HG02798 (cell line): ENCODE measurements at regions not wholly inside any gene's neighbourhood (a gene's known extent, or its start where the extent isn't known, plus 50 kb on each side); places are given as distances from the start of the nearest gene placed in this dataset.

Experiments
- ATAC-seq: cut with Tn5 transposase; IDR thresholded peaks from one replicate; pipeline ENCODE4 v1.9.1; 2021; ENCODE audit warnings: mild to moderate bottlenecking; ENCODE audit not compliant: unreplicated experiment, poor library complexity

DNA sequence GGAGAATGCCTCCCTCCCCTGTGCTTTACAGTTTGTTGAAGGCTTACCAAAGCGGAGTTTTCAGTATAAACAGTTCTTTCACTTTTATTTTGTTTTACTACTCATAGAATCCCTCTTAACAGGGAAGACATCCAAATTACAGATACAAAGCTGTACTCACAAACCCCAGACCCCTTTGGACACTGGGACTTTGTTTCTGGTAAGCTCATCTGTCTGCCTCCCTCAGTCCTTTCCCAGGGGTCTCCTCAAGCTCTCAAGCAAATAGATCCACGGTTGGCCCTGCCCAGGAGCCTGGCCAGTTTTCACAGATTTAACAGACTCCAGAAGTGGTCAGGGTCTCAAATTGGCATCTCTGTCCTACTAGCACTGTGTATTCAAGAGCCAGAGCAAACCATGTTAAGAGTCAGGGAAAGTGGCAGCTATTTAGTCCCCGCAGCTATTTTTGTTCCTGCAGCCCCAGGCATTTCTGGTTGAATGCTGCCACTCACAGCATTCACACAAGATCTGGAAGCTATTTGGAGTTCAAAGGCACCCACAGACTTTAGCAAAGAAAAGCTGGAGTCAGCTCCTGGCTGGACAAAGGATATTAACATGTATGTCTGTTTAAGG lies 54.2 kb downstream of the TMEM100 start:
- ATAC-seq = no peak

DNA sequence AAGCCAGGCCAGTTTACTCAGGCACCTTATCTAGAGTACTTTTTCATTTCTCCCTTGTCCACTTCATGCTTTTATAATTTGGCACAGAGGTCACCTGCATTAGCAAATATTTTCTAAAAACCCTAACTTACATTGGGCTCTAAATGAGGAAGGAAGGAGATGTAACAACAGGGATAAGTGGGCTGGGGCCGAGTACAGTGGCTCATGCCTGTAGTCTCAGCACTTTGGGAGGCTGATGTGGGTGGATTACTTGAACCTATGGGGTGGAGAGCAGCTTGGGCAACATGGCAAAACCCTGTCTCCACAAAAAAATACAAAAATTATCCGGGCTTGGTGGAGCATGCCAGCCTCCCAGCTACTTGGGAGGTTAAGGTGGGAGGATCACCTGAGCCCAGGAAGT lies 55.9 kb downstream of the TMEM100 start:
- ATAC-seq = no peak

DNA sequence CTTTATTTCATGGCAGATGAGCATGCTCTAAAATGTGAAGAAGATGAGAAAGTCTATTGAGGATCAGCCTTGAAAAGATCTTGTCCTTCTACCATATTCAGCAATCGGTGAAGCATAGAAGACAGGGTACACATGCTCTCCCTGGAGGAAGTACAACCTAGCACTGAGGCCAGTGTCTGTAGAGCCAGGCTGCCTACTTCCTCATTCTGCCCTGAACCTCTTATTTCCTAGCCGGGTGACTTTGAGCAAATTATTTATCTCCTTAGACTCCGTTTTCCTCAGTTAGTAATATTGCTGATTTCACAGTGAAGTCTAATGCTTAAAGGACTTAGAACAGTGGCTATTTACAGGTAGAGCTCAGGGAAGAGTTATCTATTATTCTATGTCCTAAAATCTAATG lies 58.4 kb downstream of the TMEM100 start:
- peak; percentile 79 for ATAC-seq

DNA sequence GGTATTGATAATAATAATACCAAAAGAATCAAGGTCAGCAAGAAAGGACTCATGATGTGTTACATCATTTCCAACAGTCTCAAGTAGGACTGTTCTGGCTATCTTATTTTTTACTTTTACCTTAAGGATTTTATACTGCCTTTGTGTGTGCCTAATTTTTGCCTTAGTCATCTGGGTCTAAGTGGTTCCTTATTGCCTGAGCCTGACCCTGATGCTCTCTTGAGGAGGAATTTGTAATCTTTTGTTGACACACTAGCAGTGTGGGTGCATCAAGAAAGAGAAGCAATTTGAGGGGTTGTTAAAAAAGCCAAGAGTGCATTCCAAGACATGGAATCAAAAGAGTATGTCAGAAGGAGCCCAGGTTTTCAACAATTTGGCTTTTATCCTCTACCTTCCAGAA lies 59.3 kb downstream of the TMEM100 start:
- no peak for ATAC-seq

DNA sequence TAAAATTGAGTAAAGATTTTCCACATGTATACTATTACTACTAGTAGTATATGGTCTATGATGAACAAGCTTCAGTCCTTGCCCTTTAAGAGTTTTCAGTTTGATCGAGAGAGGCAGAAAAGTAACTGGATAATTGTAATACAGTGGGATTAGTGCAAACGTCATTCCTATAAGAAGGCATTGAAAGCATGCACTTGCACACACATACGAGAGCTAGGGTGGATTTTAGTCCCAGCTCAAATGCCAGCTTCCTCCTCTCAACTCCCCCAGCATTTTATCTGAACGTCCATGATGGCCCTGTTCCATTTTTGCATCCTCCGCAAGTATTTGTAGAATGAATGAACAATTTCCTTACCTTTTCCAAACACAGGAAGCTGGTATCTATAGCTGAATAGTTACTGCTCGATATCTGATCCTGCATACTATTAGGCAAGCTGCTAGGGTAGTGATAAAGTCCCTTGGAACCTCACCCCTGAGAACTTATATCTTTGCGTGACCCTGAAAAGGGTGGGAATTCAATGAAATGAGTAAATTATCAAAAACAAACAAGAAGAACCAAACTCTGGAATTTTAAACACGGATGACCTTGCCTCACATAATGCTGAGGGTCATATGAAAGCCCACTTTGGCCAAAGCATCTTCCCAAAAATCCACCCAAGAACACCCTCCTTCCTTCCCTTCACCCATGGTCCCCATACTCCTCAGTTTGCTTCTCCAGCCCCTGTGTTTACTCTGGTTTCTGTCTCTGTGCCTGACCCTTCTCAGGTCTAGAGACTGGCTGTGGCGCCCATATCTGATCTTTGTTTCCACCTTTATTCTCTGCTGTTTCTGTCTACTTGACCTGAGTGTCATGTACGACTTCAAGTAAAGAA lies 60.5 kb downstream of the TMEM100 start:
- no peak for ATAC-seq

DNA sequence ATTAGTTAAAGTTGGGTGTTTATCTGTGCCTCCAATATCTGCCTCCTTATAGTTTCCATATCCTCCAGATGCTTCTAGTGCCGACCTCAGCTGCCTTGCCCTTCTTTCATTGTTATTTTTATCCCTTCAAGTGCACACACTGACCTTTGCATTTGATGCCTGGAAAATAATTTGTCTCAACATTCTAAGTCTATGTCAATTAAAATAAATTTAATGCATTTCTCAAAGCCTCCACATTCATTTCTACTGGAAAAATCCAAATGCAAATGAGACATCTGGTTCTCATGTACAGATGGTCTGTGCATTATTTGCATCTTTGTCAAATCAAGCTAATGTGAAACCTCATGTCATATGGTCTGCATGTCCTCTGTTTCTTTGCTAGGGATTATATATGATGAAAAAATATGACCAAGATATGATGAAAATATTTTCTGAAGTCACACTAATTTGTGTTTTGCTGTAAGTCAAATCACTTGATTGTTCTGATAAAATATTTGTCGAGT lies 61.4 kb downstream of the TMEM100 start:
- no peak for ATAC-seq

DNA sequence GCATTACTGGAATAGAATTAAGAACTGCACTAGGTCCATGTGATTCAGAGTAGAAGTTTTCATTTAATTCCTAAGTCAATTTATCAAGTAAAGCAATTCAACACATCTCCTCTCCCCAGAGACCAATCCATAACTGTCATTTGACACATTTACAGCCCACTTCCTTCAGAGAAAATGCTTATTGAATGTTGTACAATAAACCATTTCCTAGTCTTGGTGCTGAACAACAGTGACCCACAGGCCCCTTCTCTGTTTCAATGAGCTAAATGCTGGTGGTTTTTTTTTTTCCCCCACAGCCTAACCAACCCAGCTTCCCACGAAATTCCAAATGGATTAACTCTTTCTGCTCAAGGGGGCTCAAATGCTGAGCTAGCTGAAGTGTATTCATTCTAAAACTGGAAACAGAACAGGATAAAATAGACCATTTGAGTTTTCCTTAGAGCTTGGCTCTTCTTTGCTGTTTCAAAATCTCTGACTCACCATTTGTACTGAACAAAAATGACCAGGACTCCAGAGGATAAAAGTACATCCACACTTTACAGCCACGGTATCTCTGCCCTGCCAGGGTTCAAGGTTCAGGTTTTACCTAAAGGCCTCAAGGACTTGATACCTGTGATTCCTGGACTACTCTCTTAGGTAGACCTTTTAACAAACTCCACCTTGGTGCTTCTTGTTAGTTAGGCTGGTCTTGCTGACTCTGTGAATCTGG lies 62.3 kb downstream of the TMEM100 start:
- no peak for ATAC-seq

DNA sequence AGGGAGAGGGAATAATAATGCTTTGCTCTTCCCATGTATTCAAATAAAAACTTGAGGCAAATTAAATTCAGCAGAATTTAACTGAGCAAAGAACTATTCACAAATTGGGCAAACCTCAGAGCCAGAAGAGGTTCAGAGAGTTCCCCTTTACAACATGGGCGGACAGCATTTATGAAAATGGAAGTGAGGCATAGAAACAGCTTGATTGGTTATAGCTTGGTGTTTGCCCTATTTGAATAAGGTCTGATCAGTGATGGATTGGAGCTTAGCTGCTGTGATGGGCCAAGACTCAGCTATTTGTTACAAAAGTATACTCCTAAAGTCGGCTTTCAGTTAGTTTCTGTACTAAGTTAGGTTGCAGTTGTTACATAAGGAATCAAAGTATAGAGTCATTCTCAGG lies 63.0 kb downstream of the TMEM100 start:
- ATAC-seq = no peak

DNA sequence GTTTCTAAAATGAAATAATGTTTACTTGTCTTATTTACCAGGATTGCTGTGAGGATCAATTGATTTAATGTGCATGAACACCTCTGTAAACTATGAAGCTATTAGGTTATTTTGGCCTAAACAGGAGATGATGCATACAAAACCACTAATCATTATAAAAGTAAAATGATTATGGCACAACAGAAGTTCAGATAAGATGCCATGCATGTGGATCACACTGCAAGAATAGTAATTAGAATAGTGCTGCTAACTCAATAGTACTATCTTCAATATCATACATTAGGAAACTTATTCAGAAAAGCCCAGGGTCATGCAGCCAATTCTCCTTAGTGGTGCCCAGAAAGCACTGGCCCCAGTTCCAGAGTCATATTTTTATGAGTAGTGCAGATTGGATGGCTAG lies 66.9 kb downstream of the TMEM100 start:
- no peak for ATAC-seq

DNA sequence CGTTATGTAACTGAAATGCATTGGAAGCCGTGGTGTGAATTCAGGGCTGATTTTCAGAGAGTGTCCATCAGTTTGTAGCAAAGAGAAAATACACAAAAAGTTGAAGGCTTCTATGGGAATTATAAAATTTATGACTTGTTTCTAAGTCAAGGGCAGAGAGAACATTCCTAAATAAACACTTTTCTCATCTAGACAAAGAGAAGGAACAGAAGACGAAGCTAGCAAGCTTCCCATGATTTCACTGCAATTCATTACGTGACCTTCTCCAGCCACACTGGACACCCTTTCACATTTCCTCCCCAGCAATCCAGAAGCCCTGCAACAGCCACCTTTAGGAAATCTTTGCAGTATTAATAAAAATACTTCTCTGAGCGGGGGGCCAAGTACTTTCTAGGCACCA lies 67.8 kb downstream of the TMEM100 start:
- no peak for ATAC-seq

DNA sequence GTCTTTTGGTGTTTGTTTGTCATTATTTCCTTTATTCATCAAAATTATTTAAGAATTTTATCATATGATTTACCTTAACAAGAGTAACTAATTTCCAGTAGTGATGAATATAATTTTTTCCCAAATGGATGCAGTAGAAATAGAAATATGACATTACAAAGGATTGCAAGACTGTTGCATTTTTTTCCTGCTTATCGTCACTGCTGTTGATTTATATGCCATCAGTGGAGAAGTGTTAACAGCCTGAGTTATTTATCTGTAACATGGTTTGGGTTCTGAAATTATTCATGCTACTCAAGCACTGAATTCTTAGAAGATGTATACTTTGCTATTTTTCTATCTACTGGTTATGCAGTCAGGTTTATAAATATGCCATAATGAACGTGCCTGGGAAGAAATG lies 68.6 kb downstream of the TMEM100 start:
- ATAC-seq = no peak

DNA sequence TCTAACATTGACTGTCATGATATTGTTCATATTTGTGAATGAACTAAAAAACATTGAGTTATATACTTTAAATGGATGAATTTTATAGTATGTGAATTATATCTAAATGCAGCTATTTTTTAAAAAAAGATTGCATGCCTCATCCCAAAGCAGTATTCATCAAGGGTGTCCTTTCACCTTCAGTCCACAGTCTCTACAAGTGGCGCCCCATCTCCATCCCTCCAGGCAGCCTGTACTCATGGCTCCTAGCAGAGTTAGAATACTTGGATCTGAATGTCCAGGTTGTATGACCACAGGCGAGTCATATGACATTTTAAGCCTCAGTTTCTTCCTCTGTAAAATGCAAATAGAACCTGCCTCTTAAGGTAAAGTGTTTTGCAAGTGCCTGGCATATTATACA lies 69.8 kb downstream of the TMEM100 start:
- no peak for ATAC-seq

DNA sequence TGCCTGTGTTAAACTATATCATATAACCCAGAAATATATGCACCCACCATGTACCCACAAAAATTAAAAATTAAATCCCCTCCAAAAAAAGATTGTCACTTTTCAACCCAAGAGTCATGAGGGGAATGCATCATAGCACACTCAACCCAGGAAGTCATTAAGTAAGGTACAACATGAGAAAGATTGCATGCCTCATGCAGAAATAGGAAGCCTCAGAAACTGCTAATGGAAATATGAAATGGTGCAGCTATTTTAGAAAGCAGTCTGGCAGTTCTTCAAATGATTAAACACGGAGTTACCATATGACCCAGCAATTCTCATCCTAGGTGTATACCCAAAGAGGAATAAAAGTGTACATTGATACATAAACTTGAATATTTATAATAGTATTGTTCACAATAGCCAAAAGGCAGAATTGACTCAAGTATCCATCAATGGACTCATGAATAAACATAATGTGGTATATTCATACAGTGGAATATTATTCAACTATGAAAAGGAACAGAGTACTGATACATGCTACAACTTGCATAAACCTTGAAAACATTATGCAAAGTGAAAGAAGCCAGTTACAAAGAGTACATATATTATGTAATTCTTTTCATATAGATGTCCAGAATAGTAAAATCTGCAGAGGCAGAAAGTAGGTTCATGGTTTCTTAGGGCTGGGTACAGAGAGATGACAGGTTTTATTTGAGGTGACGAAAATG lies 70.4 kb downstream of the TMEM100 start:
- no peak for ATAC-seq

DNA sequence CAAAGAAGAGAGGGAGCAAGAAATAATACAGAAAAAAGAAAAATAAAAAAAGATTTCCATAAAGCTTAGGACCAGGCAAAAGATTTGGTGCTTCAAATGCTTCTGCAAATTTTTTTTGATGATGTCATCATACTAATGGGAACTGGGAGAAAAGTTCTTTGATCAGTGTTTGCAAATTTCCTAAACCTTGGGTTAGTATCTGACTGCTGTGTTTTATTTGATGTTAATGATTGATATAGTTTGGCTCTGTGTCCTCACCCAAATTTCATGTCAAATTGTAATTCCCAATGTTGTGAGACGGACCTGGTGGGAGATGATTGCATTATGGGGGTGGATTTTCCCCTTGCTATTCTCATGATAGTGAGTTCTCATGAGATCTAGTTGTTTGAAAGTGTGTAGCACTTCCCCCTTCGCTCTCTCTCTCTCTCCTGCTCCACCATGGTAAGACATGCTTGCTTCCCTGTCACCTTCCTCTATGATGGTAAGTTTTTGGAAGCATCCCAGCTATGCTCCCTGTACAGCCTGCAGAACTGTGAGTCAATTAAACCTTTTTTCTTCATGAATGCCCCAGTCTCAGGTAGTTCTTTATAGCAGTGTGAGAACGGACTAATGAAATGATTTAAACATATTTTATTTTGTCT lies 72.6 kb downstream of the TMEM100 start:
- ATAC-seq = no peak

DNA sequence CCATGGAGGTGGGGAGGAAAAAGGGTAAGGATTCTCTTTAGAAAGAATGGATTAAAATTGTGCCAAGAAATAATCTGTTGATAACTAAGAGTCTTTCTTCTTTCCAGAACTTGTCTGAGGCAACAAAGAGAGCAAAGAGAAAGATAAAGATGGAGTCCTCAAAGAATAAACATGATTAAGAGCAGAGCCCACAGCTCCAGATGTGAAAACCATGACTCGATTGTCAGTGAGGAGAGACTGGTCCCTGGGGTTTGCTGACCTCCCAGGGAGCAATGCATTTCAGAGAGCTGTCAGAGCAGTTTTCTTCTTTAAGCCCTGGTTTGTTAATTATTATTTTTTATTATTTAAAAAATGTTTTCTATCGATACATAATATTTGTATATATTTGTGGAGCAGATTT lies 74.6 kb downstream of the TMEM100 start:
- no peak for ATAC-seq

DNA sequence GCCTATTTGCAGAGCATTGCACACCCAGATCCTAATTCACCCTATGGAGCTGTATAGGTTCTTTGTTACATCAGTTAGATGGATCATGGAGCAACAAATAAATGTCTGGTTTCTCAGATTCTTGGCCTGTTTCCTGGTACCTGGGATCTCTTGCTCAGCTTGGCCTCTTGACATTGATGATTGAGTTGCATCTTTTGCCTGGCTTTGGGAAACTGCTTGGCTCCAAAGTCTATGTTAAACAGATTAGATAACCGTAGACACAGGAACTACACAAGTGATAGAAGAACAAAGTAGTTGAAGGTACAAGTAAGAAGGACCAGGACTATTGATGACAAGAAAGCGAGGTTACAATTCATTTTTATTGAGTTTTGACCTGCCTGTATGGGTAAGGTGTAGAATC lies 77.3 kb downstream of the TMEM100 start:
- ATAC-seq = no peak

DNA sequence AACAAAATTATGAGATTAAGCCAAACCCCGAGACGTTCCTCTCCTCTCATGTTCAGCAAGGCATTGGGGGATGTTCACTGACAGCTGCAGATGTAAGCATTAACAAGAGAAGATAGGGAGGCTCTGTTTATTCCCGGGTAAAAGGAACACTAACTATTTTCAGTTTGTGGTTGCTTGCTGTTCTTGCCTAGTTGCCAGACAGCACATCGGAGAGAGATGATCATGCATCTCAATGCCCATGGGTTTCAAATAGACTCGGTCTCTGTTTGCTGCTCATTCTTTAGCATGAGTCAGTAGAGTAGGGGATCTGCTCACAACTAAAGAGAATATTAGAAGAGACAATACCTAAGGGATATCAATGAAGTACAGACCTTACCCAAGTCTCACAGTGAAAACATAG lies 78.3 kb downstream of the TMEM100 start:
- no peak for ATAC-seq

DNA sequence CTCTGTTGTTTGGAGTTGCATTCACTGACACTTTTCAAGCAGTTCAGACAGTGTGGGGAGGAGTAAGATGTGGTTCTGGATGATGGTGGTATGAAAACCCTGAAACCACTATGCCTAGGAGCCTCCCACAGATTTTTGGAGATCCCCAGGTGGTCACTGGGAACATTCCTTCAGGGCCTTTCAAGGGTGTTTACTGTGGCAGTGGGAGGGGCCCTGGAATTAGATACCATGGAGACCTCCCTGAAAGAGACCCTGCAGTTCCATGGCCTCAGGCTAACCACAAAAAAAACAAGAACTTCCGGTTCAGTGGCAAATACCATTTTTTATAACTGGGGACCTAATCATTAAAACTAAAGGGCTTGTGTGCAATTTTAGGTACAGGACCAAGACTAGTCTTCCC lies 79.9 kb downstream of the TMEM100 start:
- no peak for ATAC-seq

DNA sequence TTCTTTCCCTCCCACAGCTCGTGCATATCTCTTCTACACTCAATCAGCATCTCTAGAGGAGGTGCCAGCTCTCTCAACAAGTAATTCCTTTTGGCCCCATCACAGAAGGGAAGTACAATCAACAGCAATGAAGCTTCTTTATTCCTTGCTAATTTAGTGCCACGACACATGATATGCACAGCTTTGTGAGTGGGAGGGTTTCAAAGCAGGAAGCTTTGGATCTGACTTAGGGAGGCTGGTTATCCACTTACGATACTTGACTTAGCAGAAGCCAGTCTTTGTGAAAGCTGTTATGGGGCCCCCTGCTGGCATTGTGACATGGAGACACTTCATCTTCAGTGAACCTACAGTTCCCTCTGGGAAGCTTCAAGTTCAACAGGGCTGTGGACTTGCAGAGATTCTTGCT lies 81.0 kb downstream of the TMEM100 start:
- ATAC-seq = peak; percentile 75

DNA sequence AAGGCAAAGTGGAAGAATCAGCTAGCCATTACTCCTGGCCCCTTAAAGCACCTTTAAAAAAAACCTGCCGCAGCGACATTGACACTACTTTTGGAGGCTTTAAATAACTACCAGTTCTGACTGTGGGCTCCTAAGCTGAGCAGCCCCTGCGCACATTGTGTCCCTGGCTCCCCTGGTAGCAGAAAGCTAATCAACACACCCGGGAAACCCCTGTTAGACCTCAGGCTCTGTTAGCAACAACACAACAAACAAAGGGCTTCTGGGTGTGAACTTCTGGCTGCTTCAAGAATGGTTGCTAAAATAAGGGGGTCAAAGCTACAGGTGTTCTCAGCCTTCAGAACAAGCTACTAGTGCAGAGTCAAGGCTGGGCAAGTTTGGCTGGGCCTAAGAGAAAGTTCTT lies 83.6 kb downstream of the TMEM100 start:
- ATAC-seq = no peak
